GM18520 (cell line): ENCODE measurements at regions not wholly inside any gene's neighbourhood (a gene's known extent, or its start where the extent isn't known, plus 50 kb on each side); places are given as distances from the start of the nearest gene placed in this dataset.

Experiments
- ATAC-seq: cut with Tn5 transposase; IDR thresholded peaks from one replicate; pipeline ENCODE4 v1.9.1; 2021; ENCODE audit not compliant: unreplicated experiment

GRCh38 chr10:6657669-6658068 lies 77.6 kb upstream of the PRKCQ start:
- ATAC-seq: no peak

GRCh38 chr10:6657196-6657595 lies 77.1 kb upstream of the PRKCQ start:
- no peak for ATAC-seq

- no peak for ATAC-seq
Measured at GRCh38 chr10:6654571-6654970, 74.5 kb upstream of the PRKCQ start.

- ATAC-seq: no peak
Measured at GRCh38 chr10:6650586-6650985, 70.5 kb upstream of the PRKCQ start.

GRCh38 chr10:6649903-6650302 lies 69.8 kb upstream of the PRKCQ start:
- no peak for ATAC-seq

- ATAC-seq: no peak
Measured at GRCh38 chr10:6648894-6649720, 69.0 kb upstream of the PRKCQ start.

GRCh38 chr10:6647811-6648526 lies 67.9 kb upstream of the PRKCQ start:
- no peak for ATAC-seq

- ATAC-seq: no peak
Measured at GRCh38 chr10:6643962-6644361, 63.9 kb upstream of the PRKCQ start.

- ATAC-seq: no peak
Measured at GRCh38 chr10:6642876-6643275, 62.8 kb upstream of the PRKCQ start.

GRCh38 chr10:6640433-6641040 lies 60.5 kb upstream of the PRKCQ start:
- no peak for ATAC-seq

GRCh38 chr10:6637053-6637452 lies 57.0 kb upstream of the PRKCQ start:
- no peak for ATAC-seq

GRCh38 chr10:6635784-6636183 lies 55.7 kb upstream of the PRKCQ start:
- no peak for ATAC-seq
